ENCODE measurements at regions not wholly inside any gene's neighbourhood (a gene's known extent, or its start where the extent isn't known, plus 50 kb on each side); places are given as distances from the start of the nearest gene placed in this dataset.

DNA sequence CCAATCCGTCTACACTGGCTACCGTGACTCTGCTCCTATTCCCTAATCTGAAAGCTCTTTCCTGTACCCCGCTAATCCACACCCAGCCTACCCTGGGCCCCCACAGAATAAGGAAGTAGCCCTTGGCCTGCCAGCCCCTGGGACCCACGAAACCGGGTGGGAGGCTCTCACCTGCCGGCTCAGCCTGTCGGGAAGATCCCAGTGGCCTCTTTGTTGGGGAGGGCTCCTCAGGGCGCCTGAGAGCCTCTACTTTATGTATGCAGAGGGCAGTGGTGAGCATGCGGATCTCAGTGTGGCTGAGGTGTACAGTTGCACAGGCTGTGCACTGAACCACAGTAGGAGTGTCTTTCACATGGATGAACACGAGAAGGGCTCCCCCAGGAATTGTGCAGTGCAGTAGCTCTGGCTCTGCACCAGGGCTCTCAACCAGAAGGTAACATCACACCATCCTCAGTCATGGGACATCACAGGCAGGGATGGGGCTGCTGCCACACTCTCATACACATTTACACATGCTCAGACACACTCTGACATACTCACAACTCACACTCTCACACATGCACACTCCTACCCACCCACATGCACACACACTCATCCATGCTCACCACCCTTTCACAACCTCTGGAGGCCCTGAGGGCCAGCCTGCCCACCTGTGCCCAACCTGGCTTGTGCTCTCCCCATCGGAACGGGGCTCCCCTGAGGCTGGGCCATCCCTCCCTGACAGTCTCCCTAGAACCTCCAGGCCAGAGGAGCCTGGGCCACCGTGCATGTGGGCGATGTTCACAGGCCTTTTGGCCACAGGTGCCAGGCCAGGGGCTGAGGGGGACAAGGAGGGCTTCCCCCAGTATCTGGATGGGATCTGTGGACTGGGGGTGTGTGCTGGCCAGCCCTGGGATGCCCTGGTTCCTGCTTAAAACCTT lies 135.0 kb downstream of the URI1 start:
- TF ChIP-seq ZNF274 (IDR thresholded peaks at IDR 0.05; ENCODE audit: low read depth, low read length): no peak
- no peak overlapping the region for H3K4me3 ChIP-seq (ENCODE audit: low read length)

DNA sequence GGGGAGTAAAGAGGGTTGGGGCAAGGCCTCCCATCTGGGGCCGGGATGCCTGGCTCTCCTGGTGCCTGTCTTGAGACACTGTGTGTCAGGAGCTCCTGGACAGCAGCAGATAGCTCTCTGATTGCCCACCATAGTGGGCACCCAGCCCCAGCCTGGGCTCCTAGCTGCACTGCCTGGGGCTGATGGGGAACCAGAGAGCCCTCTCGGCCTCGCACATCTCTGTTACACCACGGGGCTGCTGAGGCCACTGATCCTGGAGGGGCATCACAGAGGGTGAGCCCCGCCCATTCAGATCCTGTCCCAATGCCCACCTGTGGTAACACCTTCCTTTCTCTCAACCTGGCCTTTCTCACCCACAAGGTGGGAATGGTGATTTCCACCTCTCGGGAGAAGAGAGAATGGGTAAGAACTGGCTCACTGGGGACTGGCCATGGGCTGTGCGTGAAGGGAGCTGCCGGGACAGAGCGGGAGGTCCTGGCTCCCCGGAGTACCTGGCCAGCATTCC lies 135.9 kb downstream of the URI1 start:
- no peak overlapping the region for H3K4me3 ChIP-seq (ENCODE audit: low read length)
- TF ChIP-seq ZNF274 (IDR thresholded peaks at IDR 0.05; ENCODE audit: low read depth, low read length): no peak

DNA sequence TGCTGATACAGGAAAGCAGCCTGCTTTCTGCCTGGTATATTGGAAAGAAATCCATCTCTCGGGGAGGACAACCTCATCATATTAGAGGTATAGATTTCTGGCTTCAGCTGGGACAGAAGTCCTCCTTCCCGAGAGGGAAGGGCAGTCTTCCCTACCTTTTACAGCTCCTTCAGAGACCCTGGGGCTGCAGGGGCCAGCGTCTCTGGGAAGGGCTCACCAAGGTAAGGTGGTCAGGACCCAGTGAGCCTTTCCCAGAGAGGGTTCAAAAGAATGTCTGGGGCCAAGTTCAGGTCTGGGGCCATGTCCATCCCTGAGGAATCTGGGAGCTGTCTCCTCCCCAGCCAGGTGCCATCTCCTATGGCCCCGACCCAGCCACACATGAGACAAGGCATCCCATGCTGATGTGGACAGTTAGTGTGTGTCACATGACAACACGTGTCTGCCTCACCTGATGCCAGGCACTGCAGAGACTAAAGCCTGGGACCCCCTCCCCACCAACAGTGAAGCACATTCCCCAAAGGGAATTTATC lies 136.4 kb downstream of the URI1 start:
- TF ChIP-seq ZNF274 (IDR thresholded peaks at IDR 0.05; ENCODE audit: low read depth, low read length): no peak
- H3K4me3 ChIP-seq (ENCODE audit: low read length): no peak overlapping the region

DNA sequence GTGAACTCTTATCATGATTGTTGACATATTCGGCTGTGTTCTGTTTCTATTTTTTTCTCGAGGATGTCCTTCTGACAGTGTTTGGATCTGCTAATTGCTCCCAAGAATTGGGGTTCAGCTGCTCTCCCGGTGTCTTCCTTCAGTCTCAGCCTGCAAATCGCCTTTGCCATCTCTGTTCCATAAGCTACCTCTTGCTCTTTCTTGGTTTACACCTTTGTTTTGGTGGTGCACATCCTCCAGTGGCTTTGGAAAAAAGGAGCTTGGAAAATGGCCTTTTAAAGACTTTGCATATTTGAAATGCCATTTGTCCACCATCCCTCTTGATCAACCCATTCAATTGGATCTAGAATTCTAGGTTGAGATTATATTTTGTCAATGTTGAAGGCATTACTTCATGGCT lies 137.2 kb downstream of the URI1 start:
- no peak overlapping the region for H3K4me3 ChIP-seq (ENCODE audit: low read length)
- TF ChIP-seq ZNF274 (IDR thresholded peaks at IDR 0.05; ENCODE audit: low read depth, low read length): no peak

DNA sequence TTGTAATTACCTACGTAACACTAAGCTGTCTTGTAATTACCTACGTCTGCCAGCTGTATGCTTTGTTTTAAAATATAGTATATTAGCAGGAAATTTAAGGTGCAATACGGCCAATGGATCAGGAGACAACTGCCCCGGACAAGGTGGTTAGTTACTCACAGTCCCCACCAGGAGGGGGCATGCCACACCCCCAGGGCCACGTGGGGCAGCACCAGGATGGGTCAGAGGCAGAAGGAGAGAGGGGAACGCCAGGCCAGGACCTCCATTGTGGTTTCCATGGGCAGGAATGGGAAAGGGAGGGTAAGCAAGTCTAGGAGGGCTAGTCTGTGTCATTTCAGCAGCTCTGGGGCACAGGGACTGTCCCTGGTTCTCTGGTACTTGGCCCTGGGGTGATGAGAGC lies 140.1 kb downstream of the URI1 start:
- TF ChIP-seq ZNF274 (IDR thresholded peaks at IDR 0.05; ENCODE audit: low read depth, low read length): no peak
- H3K4me3 ChIP-seq (ENCODE audit: low read length): no peak overlapping the region

DNA sequence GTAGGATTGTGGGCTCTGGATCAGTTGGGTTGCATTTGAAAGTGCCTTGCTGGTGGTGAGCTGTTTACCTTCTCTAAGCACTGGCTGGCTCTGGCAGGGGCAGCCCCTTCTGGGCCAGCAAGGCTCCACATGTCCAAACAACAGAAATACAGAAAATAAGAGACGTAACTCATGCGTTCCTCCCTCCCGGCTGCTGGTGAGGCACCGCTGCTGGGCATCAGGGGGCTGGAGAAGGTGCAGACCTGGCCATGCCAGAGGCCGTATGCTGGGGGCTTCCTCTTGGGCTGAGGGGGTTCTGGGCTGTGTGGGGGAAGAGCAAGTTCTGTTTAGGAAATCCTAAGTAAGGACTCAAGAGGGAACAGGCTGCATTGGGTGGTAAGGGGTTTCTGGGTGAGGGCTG lies 140.6 kb downstream of the URI1 start:
- no peak overlapping the region for H3K4me3 ChIP-seq (ENCODE audit: low read length)
- TF ChIP-seq ZNF274 (IDR thresholded peaks at IDR 0.05; ENCODE audit: low read depth, low read length): no peak

DNA sequence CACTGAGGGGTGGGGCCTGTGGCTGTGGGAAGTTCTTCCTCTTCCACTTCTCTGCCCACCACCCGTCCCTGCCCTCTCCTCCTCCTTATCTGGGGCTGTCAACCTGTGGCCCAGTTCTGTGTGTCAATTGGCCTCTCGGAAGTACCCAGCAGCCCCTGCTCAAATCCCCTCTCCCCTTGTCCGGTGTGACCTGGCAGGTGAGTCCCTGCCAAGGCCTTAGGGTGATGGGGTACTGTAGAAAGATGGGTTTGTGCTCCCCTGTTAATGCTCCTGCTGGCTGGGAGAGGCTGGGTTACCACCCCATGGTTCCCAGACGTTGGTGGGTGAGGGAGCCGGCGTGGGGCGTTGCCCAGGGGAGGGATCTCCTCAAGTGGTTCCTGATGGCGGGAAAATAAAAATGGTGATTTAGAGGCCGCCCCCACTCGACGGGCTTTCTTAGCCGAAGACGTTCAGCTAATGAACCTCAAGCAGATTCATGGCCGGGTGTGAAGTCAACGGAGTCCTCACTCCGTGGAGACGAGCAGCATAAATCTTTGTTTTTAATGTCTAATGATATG lies 141.2 kb downstream of the URI1 start:
- H3K4me3 ChIP-seq (ENCODE audit: low read length): no peak overlapping the region
- no peak for TF ChIP-seq ZNF274 (IDR thresholded peaks at IDR 0.05; ENCODE audit: low read depth, low read length)

DNA sequence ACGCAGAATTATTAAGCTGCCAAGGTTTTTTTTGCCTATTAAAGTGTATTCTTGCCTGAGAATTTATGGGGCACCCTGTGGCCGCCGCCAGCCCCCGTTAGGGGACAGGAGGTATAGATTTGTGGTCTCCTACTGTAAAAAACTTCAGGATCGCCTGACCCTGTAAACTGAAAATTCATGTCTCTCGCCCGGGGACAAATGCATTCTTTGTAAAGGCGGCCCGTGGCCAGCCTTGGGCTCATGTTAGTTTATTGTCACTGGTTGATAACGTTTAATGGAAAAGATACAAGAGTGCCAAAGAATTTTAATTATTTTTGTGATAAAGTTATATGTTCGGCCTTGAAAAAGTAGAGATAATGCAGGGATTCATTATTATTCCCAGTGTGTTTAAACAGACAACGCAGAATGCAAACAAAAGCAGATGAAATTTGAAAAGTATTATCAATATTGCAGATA lies 141.7 kb downstream of the URI1 start:
- H3K4me3 ChIP-seq (ENCODE audit: low read length): no peak overlapping the region
- TF ChIP-seq ZNF274 (IDR thresholded peaks at IDR 0.05; ENCODE audit: low read depth, low read length): no peak

DNA sequence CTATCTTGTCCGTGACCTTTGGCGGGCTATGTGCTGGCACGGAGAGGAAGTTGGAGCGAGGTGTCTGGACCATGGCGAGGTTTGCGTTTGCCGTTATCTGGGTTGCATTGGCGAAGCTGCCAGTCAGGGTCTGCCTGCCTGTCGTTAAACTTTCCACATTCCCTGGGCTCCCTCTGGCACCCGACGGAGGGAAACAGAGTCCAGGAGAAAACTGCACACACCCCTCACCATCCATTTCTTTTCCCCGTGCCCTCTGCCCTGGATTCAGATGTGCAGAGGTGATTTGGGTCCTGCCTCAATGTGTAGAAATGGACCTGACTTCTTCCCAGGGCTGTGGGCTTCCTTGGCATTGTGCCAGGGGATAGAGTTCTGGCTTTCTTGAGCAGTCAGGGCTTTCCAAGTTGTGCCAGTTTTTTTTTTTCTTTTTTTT lies 142.4 kb downstream of the URI1 start:
- TF ChIP-seq ZNF274 (IDR thresholded peaks at IDR 0.05; ENCODE audit: low read depth, low read length): no peak
- H3K4me3 ChIP-seq (ENCODE audit: low read length): no peak overlapping the region

DNA sequence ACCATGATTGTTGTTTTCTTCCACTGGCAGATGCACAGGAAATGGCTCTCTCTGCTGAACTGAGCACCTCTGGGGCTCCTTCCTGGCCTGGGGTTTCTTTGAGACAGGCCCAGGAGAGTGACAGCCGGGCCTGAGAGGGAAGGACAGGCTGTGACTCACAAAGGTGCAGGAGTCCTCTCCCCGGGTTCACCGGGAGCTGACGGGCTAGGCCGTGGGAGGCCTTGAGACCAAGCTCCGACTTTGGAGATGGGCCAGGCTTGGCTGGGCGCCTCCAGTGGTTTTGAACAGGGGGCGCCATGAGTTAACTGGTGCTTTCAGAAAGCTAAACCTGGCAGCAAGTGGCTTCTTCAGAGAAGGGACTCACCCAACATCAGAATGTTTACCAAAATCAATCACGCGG lies 143.4 kb downstream of the URI1 start:
- H3K4me3 ChIP-seq (ENCODE audit: low read length): no peak overlapping the region
- TF ChIP-seq ZNF274 (IDR thresholded peaks at IDR 0.05; ENCODE audit: low read depth, low read length): no peak

DNA sequence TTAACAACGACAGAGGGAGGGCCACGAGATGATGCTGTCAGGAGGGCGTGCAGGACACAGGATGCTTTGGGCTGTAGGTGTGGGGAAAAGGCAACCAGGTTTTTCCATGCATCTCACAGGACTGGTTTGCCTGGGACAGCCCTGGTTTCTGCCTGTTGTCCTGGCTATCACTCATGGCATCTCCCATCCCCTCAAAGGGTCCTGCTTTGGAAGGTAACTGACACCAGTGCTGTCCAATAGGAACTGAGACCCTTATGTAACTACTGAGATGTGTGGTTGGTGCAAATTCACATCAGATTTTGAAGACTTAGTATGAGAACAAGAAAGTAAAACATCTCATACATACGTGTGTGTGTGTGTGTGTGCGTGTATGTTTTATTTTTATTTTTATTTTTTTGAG lies 144.2 kb downstream of the URI1 start:
- no peak overlapping the region for H3K4me3 ChIP-seq (ENCODE audit: low read length)
- TF ChIP-seq ZNF274 (IDR thresholded peaks at IDR 0.05; ENCODE audit: low read depth, low read length): no peak

DNA sequence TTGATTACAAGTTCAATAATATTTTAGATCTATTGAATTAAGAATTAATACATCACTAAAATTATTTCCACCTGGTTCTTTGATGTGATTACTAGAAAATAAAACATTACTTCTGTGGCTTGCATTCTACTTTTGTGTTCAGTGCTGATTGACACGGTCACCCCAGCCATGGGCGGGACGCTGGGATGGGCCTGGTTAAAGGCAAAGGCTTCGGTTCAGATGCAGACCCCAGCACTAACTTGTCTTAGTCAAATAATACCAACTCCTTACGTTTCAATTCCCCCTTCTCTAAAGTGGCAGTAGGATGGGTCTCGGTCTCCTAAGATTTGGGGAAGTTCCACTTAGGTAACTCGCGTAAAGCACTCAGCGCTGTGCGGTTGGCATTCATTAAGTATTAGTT lies 144.9 kb downstream of the URI1 start:
- H3K4me3 ChIP-seq (ENCODE audit: low read length): no peak overlapping the region
- no peak for TF ChIP-seq ZNF274 (IDR thresholded peaks at IDR 0.05; ENCODE audit: low read depth, low read length)

DNA sequence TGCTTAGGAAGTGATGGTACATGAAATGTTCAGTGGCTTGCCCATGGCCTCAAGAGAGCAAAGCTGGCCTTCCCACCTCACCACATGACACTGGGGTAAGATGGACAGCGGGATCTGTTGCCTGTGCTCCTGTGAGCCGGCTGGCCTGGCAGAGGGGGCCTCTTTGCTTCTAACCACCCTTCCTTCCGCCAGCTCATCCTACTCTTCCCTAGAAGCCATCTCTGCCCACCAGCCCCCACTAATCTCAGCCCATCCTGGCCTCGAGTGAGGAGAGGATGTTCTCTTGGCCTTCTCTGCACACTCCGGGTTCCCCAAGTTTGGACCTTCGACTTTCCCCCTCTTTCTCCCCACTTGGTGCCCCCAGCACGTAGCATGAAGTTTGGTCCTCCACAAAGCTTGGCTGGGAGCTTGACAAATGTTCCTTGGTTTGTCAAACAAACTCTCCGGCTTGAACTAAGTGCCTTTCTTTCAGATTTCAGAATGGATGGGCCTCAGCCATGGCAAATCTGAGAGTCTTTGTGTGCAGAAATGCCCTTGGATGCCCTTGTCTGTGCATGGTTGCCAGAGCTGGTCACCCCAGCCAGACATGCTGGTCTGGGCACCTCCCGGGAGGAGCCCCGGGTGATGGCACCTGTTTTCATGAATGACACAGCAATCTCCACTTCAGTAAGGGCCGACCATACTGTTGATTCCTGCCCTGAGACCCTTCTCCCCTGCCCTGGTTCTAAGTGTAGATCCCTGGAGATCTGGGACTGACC lies 145.5 kb downstream of the URI1 start:
- no peak overlapping the region for H3K4me3 ChIP-seq (ENCODE audit: low read length)
- TF ChIP-seq ZNF274 (IDR thresholded peaks at IDR 0.05; ENCODE audit: low read depth, low read length): no peak

DNA sequence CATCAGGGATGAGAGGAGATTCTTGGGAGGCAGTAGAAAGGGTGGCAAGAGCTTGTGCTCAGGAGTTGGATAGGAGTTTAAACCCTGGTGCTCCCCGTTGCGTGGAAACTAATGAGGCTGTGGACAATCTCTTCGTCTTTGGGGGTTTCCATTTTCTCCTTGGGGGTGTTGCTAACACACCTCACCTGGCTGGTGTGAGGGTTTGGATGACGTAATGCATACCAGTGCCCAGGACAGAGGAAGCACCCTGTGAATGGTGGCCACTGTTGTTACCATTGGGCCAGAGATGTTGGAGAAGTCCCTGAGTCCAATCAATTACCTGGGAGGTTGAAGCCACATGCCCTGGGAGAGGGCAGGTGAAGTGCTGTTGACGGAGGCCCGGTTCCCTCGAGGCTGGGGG lies 146.5 kb downstream of the URI1 start:
- H3K4me3 ChIP-seq (ENCODE audit: low read length): no peak overlapping the region
- TF ChIP-seq ZNF274 (IDR thresholded peaks at IDR 0.05; ENCODE audit: low read depth, low read length): no peak
